GM12891 (cell line): ENCODE measurements at regions not wholly inside any gene's neighbourhood (a gene's known extent, or its start where the extent isn't known, plus 50 kb on each side); places are given as distances from the start of the nearest gene placed in this dataset.
"Not testable (repeated sequence)": the region's sequence is repeated elsewhere in the genome, so short reads cannot be mapped to it uniquely, and the experiment has no call there.

Source experiments
- DNase-seq: peaks from one replicate; pipeline ENCODE4 v3.0.0; 2011; ENCODE audit warnings: low spot score; ENCODE audit not compliant: insufficient read length
- FAIRE-seq: peaks from 2 replicates; lab custom pipeline; 2011; peaks lifted over from hg19 to GRCh38; lab: Jason Lieb, UNC

GRCh38 chrY:4570941-4571340 lies 429.2 kb upstream of the PCDH11Y start:
- DNase-seq, result not testable (repeated sequence)
- FAIRE-seq, result peak; percentile 28

- DNase-seq, FAIRE-seq: not testable (repeated sequence)
Observed at GRCh38 chrY:4592872-4593490, 407.1 kb upstream of the PCDH11Y start.

- not testable (repeated sequence) for DNase-seq, FAIRE-seq
Observed at GRCh38 chrY:4603454-4603853, 396.6 kb upstream of the PCDH11Y start.
